HG02759 (cell line): ENCODE measurements at regions not wholly inside any gene's neighbourhood (a gene's known extent, or its start where the extent isn't known, plus 50 kb on each side); places are given as distances from the start of the nearest gene placed in this dataset.

Experiments used
- ATAC-seq: cut with Tn5 transposase; IDR thresholded peaks from one replicate; pipeline ENCODE4 v1.9.1; 2021; ENCODE audit warnings: mild to moderate bottlenecking, moderate library complexity; ENCODE audit not compliant: unreplicated experiment

DNA sequence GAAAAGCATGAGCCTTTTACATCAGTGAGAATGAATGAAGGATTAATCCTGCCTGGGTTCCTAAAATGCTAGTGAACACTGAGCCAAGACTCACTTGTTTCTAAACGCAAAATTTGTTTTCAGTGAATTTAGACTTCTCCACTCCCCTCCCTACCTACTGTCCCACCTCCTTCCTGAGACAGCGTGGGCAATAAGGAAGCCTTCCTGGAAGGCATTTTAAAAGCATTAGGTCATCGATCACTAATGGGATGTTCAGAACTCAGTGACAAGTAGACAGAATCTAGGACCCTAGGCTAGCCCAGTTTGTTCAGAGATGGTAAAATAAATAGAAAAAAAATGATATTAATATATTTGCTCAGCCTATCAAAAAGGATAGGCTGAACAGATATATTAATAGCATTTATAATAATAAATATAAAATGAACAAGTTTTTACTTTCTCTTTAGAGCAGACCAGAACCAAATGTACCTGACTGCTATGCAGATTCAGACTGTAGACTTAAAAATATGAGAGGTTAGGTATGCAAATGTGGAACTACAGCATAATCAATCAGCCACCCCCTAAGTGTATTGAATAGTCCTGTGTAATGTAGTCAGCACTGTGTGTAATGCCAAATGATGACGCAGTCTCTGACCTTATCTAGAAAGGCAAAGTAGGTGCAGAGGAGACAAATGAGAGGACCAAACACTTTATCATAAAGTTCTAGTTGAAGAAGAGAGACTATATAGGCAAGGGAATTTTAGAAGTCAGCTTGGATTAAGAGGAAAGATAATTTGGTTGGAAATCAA, 331.1 kb downstream of the GPAT3 start:
- ATAC-seq, result no peak

DNA sequence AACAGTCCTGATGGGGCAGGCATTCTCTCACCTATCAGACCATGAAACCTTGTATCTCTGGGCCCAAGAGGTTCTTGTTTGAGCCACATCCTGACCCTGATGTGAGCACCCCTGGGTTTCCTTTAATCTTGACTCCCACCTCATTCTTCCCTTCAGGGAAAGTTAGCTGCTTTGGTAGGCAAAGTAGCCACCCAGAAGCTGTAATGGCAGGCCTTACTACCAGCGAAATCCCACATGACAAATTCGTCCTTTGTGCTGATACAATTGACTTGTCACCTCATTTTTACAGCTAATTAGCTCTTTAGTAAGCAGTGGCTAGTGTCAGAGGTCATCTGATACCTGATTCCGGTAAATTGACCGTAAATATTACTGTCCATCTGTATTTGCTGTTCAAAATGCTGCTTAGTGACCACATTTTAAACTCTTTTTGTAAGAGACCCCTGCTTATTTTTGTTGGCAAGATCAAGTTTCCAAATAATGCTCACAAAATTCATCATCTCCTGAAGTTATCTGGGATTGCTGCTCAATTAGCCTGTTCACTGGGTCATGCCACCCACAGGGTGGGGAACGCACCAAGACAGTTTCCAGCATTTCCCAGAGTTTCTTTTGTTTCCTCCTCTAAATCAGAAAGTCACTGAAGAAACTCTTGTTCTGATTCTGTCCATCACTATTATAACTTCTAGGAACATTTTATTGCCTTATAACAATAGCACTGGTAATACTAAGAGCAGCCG, 329.7 kb downstream of the GPAT3 start:
- no peak for ATAC-seq

DNA sequence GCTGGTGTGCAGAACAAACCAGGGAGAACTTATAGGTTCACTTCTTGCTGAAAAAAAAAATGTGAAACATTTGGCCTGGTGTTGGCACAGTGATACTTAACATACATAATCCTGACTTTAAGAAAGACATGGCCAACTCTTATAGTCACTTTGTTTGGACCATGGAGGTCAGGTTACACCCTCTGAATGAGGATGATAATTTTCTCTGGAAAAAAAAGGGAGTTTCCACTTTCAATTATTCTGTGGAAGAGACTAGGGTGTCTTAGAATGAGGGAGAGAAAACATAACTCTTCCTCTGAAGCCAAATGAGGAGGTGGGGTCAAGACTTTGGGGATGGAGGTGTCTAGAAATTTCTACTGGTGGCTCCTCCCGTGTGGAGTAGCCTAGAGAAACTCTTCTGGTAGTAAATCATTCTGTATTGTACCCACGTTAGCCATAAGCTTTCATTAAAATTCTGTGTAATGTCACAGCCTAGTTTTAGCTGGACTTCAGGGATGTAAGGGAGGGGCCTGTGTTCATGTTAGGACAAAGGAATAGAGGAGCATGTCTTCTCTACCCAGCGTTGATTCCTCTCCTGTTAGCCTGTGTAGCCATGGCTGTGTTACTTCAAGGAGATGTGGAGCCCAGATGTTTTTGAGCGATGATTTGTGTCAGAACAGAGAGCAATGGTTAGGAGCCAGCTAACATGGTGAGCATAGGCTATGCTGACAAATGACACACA, 328.3 kb downstream of the GPAT3 start:
- no peak for ATAC-seq

DNA sequence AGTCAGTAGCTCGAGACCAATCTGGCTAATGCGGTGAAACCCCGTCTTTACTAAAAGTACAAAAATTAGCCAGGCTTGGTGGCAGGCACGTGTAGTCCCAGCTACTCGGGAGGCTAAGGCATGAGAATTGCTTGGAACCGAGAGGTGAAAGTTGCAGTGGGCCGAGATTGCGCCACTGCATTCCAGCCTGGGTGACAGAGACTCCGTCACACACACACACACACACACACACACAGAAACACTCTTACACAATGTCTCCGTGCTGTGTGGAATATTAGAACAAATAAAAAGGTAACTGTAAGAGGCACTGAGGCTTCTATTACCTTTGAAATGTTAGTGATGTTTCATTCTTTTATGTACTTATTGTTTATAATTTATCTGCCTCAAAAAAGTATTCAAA, 326.6 kb downstream of the GPAT3 start:
- no peak for ATAC-seq

DNA sequence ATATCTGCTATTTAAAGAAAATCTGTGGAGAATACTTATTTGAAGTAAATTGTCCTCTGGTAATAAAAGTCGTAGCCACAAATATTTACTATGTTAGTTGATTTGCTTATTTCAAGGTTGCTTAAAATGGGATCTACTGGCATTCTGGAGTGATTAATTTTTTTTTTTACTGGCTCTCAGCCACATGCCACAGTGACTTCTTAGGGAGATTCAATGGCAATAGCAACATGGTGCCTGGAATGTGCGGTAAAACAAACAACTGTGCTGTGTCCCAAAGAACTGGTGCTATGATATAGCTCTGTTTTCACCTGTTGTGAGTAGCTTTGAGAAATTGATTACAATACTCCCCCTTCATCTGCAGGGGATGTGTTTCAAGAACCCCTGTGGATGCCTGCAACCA, 324.3 kb downstream of the GPAT3 start:
- no peak for ATAC-seq

DNA sequence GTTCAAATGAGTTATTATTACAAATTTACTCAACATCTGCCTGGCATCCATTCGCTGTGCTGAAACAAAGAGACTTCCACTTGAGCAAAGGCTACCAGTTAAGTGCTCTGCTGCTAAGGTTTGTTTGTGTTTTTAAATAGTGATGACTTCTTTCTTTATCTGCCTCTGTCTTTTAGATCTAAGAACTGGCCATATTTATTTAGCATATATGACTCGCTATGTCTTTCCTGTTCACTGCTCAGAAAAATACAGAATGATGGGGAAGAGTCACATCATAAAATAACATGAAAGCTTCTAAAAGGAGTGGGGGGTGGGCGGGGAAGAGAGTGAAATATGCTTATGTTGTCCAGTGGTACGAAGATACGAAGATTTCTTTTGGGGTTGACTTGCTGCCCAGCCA, 322.2 kb downstream of the GPAT3 start:
- no peak for ATAC-seq

DNA sequence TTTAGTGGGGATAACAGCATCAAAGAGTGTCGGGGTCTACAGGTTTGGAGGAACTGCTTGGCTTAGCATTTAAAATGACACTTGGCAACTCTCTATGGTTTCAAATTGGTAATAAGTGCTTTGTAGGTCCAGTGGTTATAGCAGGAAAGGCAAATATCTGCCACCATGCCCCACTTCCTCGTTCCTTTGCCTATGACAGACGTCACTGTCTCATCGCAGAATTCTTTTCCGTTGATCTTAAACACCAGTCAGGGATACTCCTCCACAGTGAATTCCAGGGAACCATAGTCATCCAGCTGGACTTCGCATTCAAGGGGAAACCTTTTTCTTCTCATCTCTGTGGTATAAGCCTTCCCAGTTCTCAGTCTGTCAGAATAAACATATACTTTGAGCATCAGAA, 319.1 kb downstream of the GPAT3 start:
- no peak for ATAC-seq

DNA sequence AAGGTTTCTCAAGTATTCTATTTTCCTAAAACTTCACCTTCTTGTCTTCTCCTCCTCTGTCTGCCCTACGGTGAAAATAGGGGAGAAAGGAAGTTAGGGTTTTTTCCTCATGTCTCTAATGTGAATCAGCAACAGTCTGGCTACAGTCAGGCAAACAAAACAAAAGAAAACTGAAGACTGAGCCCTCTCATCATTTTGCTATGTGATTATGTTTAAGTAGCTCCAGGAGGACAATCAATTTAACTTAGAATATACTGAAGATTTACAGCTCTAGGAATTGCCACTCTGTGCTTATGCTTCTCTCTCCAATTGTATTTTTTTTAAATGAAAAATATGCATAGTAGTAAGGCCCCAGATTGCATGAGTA, 316.2 kb downstream of the GPAT3 start:
- no peak for ATAC-seq

DNA sequence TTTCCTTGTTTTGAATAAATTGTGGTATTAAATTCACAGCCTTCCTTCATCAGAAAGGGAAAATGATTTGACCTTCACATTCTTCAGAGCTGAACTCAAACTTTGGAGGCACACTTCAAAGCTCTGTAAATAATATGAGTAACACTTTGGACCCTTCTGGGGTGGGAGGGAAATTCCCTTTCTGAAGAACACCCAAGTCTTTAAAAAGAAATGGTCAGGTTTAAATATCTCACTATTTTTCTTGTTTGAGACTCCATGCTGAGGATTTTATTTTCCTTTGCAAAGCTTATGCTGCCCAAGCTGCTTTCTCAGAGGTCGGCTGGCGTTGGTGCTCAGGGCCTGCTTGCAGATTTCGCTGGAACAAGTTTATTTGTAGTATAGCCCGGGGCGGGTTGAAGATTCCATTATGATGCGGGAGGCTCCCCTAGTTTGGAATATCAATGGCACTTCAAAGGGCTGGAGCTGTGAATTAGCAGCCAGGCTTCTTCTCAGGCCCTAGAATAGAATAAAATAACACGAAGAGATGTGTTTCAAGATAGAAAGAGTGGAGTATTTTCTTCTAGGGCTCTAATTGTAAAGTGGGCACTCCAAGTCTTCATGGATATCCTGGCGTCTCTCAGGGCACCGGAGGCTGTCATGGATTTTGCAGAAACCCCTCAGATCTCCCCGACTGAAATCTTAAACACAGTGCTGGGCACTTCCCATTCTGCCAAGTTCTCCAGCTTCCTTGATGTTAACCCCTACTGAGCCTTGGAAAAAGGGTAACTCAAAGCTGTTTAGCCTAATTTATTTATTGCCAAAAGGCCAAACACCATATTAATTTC, 315.6 kb downstream of the GPAT3 start:
- ATAC-seq, result no peak

DNA sequence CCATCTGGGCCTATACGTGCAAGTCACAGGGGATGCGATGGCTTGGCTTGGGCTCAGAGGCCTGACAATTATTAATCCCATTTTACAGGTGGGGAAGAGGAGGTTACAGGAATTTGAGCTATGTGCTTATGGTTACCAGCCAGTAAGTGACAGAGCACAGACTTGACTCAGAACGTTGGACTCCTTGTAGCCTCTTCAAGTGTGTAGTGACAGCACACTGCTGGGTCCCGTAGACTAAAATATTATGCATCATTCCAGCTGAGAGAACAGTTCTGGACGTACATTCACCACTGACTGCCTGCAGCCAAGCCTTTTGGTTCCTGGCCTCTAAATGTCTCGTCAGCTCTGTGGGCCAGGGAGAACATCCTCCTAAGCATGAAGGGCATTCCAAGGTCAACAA, 314.5 kb downstream of the GPAT3 start:
- no peak for ATAC-seq

DNA sequence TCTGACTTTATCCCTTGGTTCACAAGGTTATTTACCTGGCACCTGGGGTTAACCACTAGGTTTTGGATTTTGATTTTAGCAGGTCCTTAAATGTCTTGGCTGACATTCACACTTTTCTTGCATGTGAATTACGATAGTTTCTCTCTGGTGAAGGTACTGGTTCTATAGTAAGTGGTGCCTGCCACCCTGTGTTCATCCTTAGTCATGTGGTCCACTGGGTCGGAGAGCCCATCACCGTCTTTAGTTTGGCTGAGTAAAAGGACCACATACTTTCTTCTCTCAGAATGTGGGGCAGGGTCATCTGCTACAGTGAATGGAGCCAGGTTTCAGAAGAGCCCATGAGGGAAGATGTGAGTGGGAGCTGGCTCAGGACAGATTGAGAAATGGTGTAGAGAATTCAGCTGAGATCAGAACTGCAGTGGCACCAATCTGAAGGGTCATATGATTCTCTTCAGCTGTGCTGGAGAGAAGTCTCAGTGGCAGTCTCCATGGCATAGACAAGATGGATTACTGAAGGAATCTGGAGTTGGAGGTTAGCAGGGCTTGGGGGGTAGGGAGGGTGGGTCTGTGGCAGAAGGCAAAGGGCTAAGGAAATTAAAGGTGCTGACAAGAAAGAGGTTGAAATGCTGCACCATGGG, 310.4 kb downstream of the GPAT3 start:
- no peak for ATAC-seq

DNA sequence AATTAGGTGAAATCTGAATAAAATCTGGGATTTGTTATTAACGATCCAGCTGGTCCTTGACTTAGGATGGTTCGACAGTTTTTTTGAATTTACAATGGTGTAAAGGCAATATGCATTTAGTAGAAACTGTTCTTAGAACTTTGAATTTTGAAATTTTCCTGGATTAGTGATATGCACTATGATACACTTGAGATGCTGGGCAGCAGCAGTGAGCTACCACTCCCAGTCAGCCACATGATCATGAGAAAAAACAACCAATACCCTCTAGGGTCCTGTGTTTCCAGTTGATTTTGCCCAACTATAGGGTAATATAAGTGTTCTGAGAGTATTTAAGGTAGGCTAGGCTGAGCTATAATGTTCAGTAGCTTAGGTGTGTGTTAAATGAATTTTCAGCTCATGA, 303.7 kb downstream of the GPAT3 start:
- no peak for ATAC-seq

DNA sequence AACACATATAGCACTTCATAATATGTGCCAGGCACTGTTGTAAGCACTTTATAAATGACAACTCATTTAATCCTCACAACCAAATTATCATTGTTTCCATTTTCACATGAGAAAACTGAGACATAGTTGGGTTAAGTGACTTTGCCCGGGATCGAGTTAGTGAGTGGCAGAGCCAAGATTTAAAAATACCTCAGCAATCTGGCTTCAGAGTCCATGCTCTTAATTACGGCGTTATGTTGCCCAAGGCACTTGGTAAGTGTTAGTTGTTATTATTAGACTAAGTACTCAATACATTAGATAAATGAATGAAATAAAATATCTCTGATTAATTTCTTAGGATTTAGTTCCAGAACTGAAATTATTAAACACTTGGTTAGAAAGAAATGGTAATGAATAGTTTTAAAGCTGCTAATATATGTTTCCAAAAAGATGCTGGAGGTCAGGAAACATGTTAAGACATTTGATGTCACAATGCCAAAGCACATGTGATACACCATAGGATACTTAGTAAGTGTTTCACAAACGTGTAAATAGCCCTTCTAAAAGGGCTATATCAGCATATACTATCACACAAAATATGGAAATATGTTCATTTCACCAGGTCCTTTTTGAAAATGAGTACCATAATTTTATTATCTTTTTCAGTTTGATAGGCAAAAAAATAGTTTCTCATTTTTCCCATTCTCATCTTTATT, 301.9 kb downstream of the GPAT3 start:
- ATAC-seq, result no peak

DNA sequence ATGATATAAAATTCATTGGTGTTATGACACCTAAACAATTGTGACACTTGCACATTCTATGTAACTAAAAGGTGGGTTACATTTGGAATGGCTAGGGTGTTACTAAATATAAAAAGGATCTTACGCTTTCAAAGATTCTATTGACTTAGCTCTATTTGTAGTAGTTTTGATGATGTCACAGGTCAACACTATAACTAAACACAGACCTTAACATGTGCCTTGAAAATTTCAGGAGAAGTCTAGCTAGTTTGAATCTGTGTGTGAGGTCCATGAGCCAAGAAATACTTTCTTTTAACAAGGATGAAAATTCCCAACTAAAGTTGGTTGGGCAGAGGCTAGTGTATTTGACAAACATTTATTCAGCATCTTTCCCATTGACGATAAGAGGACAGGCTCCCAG, 298.0 kb downstream of the GPAT3 start:
- no peak for ATAC-seq

DNA sequence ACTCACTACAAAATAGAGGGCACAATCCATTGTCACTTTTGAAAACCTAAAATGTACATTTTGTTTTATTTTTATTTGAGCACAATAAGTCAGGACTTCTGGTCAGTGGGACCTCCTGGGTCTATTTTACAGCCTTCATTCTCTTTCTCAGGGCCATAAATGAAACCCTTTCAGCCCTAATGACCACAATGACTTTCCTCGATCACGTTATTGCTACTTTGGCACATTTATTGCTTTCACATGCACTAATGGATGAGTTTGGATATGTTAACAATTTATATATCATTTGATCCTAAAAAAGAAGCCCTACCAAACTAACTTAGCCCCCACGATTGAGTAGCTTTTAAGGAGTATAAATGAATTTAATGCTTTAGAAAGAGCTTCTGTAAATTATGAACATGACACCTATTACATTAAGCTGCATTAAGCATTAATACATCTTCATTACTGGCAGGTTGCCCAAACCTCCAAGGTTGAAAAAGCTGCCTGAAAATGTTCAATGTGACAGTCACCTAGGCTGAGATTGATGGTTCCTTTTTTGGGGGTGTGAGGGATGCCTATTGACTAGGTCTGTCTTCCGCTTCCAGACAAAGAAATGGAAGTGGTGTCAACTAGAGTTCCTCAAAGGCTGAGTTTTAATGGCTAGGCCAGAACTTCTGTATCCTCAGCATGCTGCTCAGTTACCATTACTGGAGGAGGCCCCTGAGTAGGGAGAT, 296.4 kb downstream of the GPAT3 start:
- ATAC-seq, result no peak

DNA sequence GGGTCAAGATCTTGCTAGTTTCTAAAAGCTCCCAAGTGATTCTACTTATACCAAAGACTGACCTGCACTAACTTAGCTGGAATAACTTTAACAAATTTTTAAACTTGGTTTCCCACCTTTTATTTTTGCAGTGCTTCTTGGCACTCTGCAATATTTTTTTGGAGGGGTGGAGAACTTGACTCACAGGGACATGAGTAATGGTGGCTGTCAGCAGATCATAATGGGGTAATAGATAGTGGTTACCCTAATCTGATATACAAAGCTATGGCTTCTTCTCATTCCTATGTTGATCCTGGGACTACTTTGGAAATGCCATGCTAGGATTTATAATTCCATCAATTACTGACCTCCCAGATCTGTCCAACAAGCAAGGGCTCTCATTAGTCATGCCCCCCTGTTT, 295.7 kb downstream of the GPAT3 start:
- ATAC-seq, result no peak

DNA sequence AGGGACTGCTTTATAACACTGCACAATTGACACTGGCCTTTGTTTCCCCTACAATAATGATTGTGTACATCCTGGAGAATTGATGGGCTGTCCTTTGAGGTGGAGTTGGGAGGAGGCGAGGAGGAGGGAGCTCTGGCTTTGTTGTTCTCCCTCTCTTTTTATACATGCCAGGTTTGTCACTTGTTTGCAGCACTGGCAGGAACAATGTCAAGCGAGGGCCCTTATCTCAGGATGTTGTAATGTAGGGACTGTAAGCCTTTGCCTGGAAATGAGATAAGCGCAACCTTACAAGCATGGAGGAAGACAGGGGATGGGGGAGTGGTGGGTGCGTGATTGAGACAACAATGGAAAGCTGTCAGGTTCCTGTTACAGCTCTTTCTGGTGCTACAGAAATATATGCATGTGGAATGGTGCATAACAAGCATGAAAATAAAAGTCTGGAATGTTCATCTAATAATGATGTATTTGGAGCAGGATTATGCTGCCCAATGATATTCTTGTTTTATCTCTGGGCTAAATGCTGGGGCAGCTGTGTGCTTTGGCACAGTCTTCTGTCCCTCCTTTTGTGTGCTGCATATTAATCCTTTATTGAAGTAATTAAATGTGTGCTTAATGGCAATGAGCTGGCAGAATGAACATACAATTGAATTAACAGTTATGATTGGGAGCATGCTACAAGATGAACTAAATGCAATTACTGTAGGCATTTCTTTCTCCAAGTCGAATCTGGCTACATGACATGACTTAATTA, 294.4 kb downstream of the GPAT3 start:
- ATAC-seq, result no peak

DNA sequence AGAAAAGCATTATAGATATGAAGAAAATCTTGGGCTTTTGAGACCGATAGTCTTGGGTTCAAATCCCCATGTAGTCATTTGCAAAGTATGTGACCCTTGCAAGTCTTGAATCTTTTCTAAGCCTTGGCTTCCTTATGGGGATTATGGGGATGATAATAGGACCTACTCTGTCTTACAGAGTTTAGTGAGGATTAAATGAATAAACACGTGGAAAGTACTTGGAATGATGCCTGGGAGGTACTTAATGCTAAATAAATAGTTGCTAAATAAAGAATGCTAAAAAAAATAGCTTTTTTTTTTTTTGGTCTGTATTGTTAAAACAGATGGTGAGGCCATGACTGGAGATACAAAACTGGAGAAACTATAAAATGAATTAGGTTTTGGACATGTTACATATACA, 292.7 kb downstream of the GPAT3 start:
- ATAC-seq, result no peak

DNA sequence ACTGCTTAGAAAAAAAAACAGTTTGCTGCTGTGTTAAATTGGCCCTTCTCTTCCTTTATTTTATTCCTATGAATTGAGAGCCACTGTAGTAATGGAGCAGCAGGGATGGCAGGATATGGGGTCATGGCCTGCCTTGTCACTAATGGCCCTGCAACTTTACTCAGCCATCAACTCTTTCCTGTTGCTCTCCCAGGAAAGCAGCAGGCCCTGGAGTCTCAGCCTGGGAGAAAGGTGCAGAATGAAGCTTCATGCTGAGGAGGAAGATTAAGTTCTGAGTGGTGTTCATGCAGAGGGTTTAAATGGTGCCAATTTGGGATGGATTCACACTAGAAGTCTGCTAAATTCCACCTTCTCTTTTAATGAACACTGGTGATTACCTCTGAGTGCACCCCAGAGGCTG, 285.6 kb downstream of the GPAT3 start:
- ATAC-seq, result no peak
